Stimulated activated naive CD8-positive, alpha-beta T cell treated with anti-CD3 and anti-CD28 coated beads, Interleukin-15, Interleukin-2, amounts not matched to agents 100 ng/mL and 50 ng/mL, for 24 hours (primary cell): ENCODE measurements at regions not wholly inside any gene's neighbourhood (a gene's known extent, or its start where the extent isn't known, plus 50 kb on each side); places are given as distances from the start of the nearest gene placed in this dataset.

Experiments
- H3K27ac Mint-ChIP-seq: one replicate; pipeline ENCODE4 v1.8.0; 2021; ENCODE audit warnings: mild to moderate bottlenecking, mixed read lengths
- H3K27me3 Mint-ChIP-seq: one replicate; pipeline ENCODE4 v1.8.0; 2021; ENCODE audit warnings: mixed read lengths
- H3K36me3 Mint-ChIP-seq: one replicate; pipeline ENCODE4 v1.8.0; 2021; ENCODE audit warnings: low read depth, mixed read lengths
- H3K4me1 Mint-ChIP-seq: one replicate; pipeline ENCODE4 v1.8.0; 2021; ENCODE audit warnings: low read depth, mixed read lengths
- H3K4me3 Mint-ChIP-seq: one replicate; pipeline ENCODE4 v1.8.0; 2021; ENCODE audit warnings: mild to moderate bottlenecking, mixed read lengths
- H3K9me3 Mint-ChIP-seq: one replicate; pipeline ENCODE4 v1.8.0; 2021; ENCODE audit warnings: mixed read lengths

DNA sequence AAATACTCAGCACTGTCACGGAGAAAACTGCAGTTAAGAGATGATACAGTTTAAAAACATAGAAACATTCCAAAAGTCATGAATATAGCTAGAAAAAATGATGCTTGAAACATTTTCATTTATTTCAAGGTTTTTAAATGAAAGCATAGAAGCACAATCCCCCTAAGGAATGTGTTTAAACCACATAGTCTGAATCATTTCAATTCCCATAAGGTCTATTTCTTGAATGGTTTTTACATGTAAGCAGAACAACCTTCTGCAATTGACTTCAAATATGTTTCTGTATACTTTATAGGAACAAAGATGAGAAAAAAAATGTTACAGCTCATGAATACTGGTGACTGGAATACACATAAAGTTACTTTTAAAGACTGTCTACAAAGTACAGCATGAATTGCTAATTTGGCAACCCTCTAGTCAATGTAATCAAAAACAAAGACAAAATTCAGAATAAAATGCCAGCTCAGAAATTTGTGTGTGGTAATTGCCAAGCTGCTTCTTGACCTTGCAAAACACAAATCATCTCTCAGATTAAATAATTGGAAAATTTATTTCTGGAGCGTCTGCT lies 886.4 kb upstream of the ADGRL3 start:
- Mint-ChIP-seq H3K4me1 (no peaks in the 10 kb centered on the region), H3K4me3 (no peak overlapping the region), H3K27me3 (no peaks in the 10 kb centered on the region), H3K9me3 (peaks cover 9% of the 10 kb centered on the region), H3K27ac (no peak overlapping the region), H3K36me3 (no peaks in the 10 kb centered on the region)

- H3K4me1 Mint-ChIP-seq, result no peaks in the 10 kb centered on the region
- no peak overlapping the region for H3K27ac Mint-ChIP-seq
- H3K36me3 Mint-ChIP-seq, result no peaks in the 10 kb centered on the region
- H3K9me3 Mint-ChIP-seq, result peaks cover 9% of the 10 kb centered on the region
- H3K4me3 Mint-ChIP-seq, result no peak overlapping the region
- no peaks in the 10 kb centered on the region for H3K27me3 Mint-ChIP-seq
These were observed 885.7 kb upstream of the ADGRL3 start for GRCh38 chr4:60314416-60314815.

GRCh38 chr4:60315586-60315985 lies 884.5 kb upstream of the ADGRL3 start:
- Mint-ChIP-seq H3K4me1 (no peaks in the 10 kb centered on the region), H3K4me3 (no peak overlapping the region), H3K27ac (no peak overlapping the region)

DNA sequence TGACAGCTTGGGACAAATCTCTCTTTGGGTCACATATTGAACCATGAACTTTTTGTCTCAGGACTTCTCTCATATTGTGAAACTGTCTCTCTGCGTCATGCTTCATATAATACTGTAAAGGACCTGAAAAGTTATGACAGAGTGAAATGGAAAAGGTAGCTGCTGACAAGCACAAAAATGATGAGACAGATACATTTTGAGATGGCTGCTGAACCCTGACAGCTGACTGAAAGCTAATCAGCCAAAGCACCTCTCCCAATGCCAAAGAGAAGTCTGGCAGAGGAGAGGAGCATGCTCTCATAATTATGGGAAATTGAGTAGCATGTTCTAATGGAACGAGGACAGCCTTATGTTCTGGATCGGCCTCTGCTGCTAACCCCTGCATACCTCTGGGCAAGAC lies 873.4 kb upstream of the ADGRL3 start:
- Mint-ChIP-seq H3K4me3 (no peak overlapping the region), H3K36me3 (no peaks in the 10 kb centered on the region), H3K27me3 (no peaks in the 10 kb centered on the region), H3K9me3 (peaks cover 8% of the 10 kb centered on the region), H3K4me1 (no peaks in the 10 kb centered on the region), H3K27ac (no peak overlapping the region)

More at GRCh38 chr4:60315586-60315985, 884.5 kb upstream of the ADGRL3 start:
- Mint-ChIP-seq H3K27me3 (no peaks in the 10 kb centered on the region), H3K36me3 (no peaks in the 10 kb centered on the region), H3K9me3 (peaks cover 9% of the 10 kb centered on the region)

DNA sequence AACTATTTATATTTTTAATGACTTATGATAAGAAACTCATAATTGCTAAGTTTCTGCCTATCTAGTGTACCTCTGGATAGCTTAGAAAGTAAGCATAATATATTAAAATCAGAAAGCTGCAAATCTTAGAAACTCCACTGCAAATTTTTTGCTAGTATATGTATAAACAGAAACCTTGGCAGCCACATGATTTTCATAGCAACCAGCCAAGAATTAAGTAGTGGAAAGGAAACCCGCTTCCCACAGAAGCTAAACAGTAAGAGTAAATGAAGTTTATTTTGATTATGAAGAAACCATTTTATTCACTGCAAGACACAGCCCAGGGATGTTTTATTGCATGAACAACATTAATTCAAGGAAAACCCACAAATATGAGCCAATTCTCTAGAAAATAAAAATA lies 872.5 kb upstream of the ADGRL3 start:
- H3K27me3 Mint-ChIP-seq, result no peaks in the 10 kb centered on the region

GRCh38 chr4:60344908-60345307 lies 855.2 kb upstream of the ADGRL3 start:
- Mint-ChIP-seq H3K27ac (no peak overlapping the region), H3K9me3 (peaks cover 9% of the 10 kb centered on the region), H3K36me3 (no peaks in the 10 kb centered on the region), H3K4me1 (no peaks in the 10 kb centered on the region), H3K27me3 (no peaks in the 10 kb centered on the region), H3K4me3 (no peak overlapping the region)

More for the DNA sequence above, 872.5 kb upstream of the ADGRL3 start:
- peaks cover 5% of the 10 kb centered on the region for H3K9me3 Mint-ChIP-seq
- H3K27ac Mint-ChIP-seq, result no peak overlapping the region
- H3K36me3 Mint-ChIP-seq, result no peaks in the 10 kb centered on the region
- no peaks in the 10 kb centered on the region for H3K4me1 Mint-ChIP-seq
- H3K4me3 Mint-ChIP-seq, result no peak overlapping the region

DNA sequence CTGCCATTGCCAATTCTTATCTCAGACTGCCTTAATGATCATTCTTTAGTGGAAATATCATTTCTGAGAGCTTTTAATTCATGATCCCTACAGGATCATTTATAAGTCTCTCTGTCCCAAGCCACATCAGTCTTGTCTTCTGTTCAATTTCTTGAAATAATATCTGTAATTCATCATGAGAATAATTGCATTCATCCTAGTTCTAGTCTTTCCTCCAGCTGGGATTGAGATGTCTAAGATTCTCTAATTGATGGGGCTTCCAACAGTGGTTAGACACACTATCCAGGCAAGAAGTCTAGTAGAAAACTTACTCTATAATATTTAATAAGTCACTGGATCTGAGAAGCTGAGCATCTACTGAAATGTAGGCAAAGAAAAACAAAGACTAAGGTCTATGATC lies 854.7 kb upstream of the ADGRL3 start:
- Mint-ChIP-seq H3K27me3 (no peaks in the 10 kb centered on the region), H3K27ac (no peak overlapping the region)

GRCh38 chr4:60359746-60360367 lies 840.3 kb upstream of the ADGRL3 start:
- Mint-ChIP-seq H3K27me3 (no peaks in the 10 kb centered on the region), H3K9me3 (peaks cover 19% of the 10 kb centered on the region), H3K27ac (no peak overlapping the region), H3K36me3 (no peaks in the 10 kb centered on the region), H3K4me1 (no peaks in the 10 kb centered on the region), H3K4me3 (no peak overlapping the region)

More for the DNA sequence above, 854.7 kb upstream of the ADGRL3 start:
- no peaks in the 10 kb centered on the region for H3K36me3 Mint-ChIP-seq
- H3K4me1 Mint-ChIP-seq, result no peaks in the 10 kb centered on the region
- no peak overlapping the region for H3K4me3 Mint-ChIP-seq
- H3K9me3 Mint-ChIP-seq, result peaks cover 14% of the 10 kb centered on the region

DNA sequence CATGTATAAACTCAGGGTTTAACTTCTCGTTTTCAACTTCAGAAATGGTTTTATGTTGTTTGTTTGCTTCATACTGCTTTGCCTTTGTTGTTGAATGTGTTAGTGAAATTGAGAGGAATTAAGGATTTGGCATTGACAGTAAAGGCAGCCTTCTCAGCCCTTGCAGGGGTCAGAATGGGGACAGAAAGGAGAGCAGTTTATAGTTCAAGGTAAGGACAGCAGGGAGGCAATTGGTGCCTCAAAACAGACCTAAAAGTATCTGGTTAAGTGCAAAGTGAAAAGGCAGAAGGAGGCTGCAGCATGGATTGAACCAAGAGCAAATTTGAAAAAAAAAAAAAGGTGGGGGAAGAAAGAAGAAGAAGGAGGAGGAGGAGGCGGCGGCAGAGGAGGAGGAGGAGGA lies 835.0 kb upstream of the ADGRL3 start:
- no peaks in the 10 kb centered on the region for H3K27me3 Mint-ChIP-seq
- no peak overlapping the region for H3K4me3 Mint-ChIP-seq
- no peak overlapping the region for H3K27ac Mint-ChIP-seq
- H3K9me3 Mint-ChIP-seq, result peaks cover 13% of the 10 kb centered on the region
- H3K36me3 Mint-ChIP-seq, result no peaks in the 10 kb centered on the region
- H3K4me1 Mint-ChIP-seq, result no peaks in the 10 kb centered on the region

DNA sequence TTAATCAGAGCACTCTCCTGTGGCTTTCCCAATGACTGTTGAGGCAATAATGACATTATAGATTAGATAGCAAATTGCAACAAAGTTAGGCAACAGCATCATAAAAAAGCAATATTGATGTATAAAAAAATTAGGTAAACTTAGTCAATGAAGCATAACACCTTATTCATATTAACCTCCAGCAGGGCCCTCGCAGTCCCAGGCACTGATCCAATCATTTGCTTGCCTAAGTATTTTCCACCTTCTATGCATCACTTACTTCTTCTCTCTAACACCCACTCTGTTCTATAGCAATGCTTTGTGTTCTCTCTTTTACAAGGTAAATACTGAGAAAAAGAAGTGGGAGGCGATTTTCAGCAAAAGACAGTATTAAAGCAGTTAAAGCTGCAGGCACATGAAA lies 833.5 kb upstream of the ADGRL3 start:
- H3K9me3 Mint-ChIP-seq, result peaks cover 13% of the 10 kb centered on the region
- H3K27ac Mint-ChIP-seq, result no peak overlapping the region
- H3K36me3 Mint-ChIP-seq, result no peaks in the 10 kb centered on the region
- no peak overlapping the region for H3K4me3 Mint-ChIP-seq
- no peaks in the 10 kb centered on the region for H3K4me1 Mint-ChIP-seq
- H3K27me3 Mint-ChIP-seq, result no peaks in the 10 kb centered on the region

DNA sequence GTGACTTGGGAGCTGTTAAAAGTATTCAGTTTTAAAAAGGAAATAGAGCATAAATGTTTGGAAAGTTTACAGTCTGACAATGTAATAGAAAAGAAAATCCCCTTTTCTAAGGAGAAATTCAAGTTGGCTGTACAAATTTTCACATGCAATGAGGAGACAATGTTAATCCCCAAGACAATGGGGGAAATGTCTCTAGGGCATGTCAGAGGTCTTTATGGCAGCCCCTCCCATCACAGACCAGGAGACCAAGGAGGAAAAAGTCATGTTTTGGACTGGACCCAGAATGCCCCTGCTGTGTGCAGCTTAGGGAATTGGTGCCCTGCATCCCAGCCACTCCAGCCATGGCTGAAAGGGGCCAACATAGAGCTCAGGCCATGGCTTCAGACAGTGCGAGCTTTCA lies 831.1 kb upstream of the ADGRL3 start:
- H3K27me3 Mint-ChIP-seq, result no peaks in the 10 kb centered on the region
- H3K4me3 Mint-ChIP-seq, result no peak overlapping the region
- H3K36me3 Mint-ChIP-seq, result no peaks in the 10 kb centered on the region
- H3K27ac Mint-ChIP-seq, result no peak overlapping the region
- H3K4me1 Mint-ChIP-seq, result no peaks in the 10 kb centered on the region
- H3K9me3 Mint-ChIP-seq, result peaks cover 3% of the 10 kb centered on the region

- no peak overlapping the region for H3K4me3 Mint-ChIP-seq
- H3K27me3 Mint-ChIP-seq, result no peaks in the 10 kb centered on the region
- H3K27ac Mint-ChIP-seq, result no peak overlapping the region
- no peaks in the 10 kb centered on the region for H3K4me1 Mint-ChIP-seq
- no peaks in the 10 kb centered on the region for H3K36me3 Mint-ChIP-seq
- peaks cover 6% of the 10 kb centered on the region for H3K9me3 Mint-ChIP-seq
These were observed 822.1 kb upstream of the ADGRL3 start for GRCh38 chr4:60378010-60378409.

GRCh38 chr4:60384516-60384915 lies 815.6 kb upstream of the ADGRL3 start:
- H3K36me3 Mint-ChIP-seq, result no peaks in the 10 kb centered on the region
- H3K9me3 Mint-ChIP-seq, result peaks cover 2% of the 10 kb centered on the region

GRCh38 chr4:60389633-60390032 lies 810.5 kb upstream of the ADGRL3 start:
- Mint-ChIP-seq H3K4me3 (no peak overlapping the region), H3K36me3 (no peaks in the 10 kb centered on the region)

More at GRCh38 chr4:60384516-60384915, 815.6 kb upstream of the ADGRL3 start:
- Mint-ChIP-seq H3K27ac (no peak overlapping the region), H3K4me3 (no peak overlapping the region), H3K27me3 (no peaks in the 10 kb centered on the region), H3K4me1 (no peaks in the 10 kb centered on the region)

GRCh38 chr4:60396341-60397049 lies 803.6 kb upstream of the ADGRL3 start:
- Mint-ChIP-seq H3K9me3 (peaks cover 23% of the 10 kb centered on the region), H3K4me3 (no peak overlapping the region)

More at GRCh38 chr4:60389633-60390032, 810.5 kb upstream of the ADGRL3 start:
- Mint-ChIP-seq H3K9me3 (peaks cover 7% of the 10 kb centered on the region), H3K4me1 (no peaks in the 10 kb centered on the region), H3K27me3 (no peaks in the 10 kb centered on the region), H3K27ac (no peak overlapping the region)

More at GRCh38 chr4:60396341-60397049, 803.6 kb upstream of the ADGRL3 start:
- H3K4me1 Mint-ChIP-seq, result no peaks in the 10 kb centered on the region
- no peak overlapping the region for H3K27ac Mint-ChIP-seq
- H3K27me3 Mint-ChIP-seq, result no peaks in the 10 kb centered on the region
- H3K36me3 Mint-ChIP-seq, result no peaks in the 10 kb centered on the region
